DND-41 (cell line): ENCODE measurements at regions not wholly inside any gene's neighbourhood (a gene's known extent, or its start where the extent isn't known, plus 50 kb on each side); places are given as distances from the start of the nearest gene placed in this dataset.

ENCODE experiments used
- ATAC-seq: fragments of 200-7000 bp; cut with Tn5 transposase; 3 replicates; pipeline ENCODE4 v1.9.1; 2021; ENCODE audit warnings: low read depth; ENCODE audit not compliant: insufficient read depth
- DNase-seq: peaks from one replicate; pipeline ENCODE4 v3.0.0-alpha.2; 2020
- H2AFZ ChIP-seq: 2 replicates; pipeline ENCODE4 v1.6.0; 2012; ENCODE audit warnings: low read depth, low read length
- H3K27ac ChIP-seq: 2 replicates; pipeline ENCODE4 v1.5.1; 2012; ENCODE audit warnings: low read length, inconsistent platforms
- H3K27me3 ChIP-seq: fragments of 200-600 bp; sonication (generic); 2 replicates; pipeline ENCODE4 v1.6.0; 2012; ENCODE audit warnings: low read length, mild to moderate bottlenecking, inconsistent platforms; ENCODE audit not compliant: insufficient read depth, poor library complexity
- H3K36me3 ChIP-seq: 2 replicates; pipeline ENCODE4 v1.5.1; 2012; ENCODE audit warnings: low read length, inconsistent platforms; ENCODE audit not compliant: insufficient read depth
- H3K4me1 ChIP-seq: 2 replicates; pipeline ENCODE4 v1.5.1; 2012; ENCODE audit warnings: mild to moderate bottlenecking, low read length; ENCODE audit not compliant: insufficient read depth
- H3K4me2 ChIP-seq: 2 replicates; pipeline ENCODE4 v1.6.0; 2012; ENCODE audit warnings: mild to moderate bottlenecking, moderate library complexity, low read length, inconsistent platforms; ENCODE audit not compliant: insufficient read depth
- H3K4me3 ChIP-seq, 2 experiments: fragments of 200-600 bp in 1 of 2; shearing (Covaris generic) in 1 of 2; 2 replicates each; pipeline ENCODE4 v1.5.1; 2012 to 2016; ENCODE audit warnings: inconsistent platforms in 2 of 2, low read length in 2 of 2, mild to moderate bottlenecking in 2 of 2, low read depth in 1 of 2, moderate library complexity in 1 of 2
- H3K79me2 ChIP-seq: 2 replicates; pipeline ENCODE4 v1.6.0; 2012; ENCODE audit warnings: low read length, inconsistent platforms; ENCODE audit not compliant: insufficient read depth
- H3K9ac ChIP-seq: 2 replicates; pipeline ENCODE4 v1.6.0; 2012; ENCODE audit warnings: low read depth, mild to moderate bottlenecking, inconsistent platforms, low read length, moderate library complexity
- H3K9me3 ChIP-seq: 2 replicates; pipeline ENCODE4 v1.5.1; 2012; ENCODE audit warnings: low read length, moderate library complexity, mild to moderate bottlenecking, inconsistent platforms; ENCODE audit not compliant: insufficient read depth, severe bottlenecking
- H4K20me1 ChIP-seq: 2 replicates; pipeline ENCODE4 v1.6.0; 2012; ENCODE audit warnings: low read length; ENCODE audit not compliant: insufficient read depth
- EZH2 ChIP-seq: IDR thresholded peaks from 3 replicates; pipeline ENCODE4 v1.6.1; 2012; ENCODE audit warnings: borderline replicate concordance, low read depth, mild to moderate bottlenecking, moderate library complexity, low read length, inconsistent platforms; ENCODE audit not compliant: severe bottlenecking
- TF ChIP-seq, protein P1 (sequence below): IDR thresholded peaks from 2 replicates; pipeline ENCODE4 v1.5.1; 2012; ENCODE audit warnings: borderline replicate concordance, low read length, moderate library complexity, mild to moderate bottlenecking; ENCODE audit not compliant: poor library complexity, severe bottlenecking; ENCODE audit errors: extremely low read depth

DNA sequence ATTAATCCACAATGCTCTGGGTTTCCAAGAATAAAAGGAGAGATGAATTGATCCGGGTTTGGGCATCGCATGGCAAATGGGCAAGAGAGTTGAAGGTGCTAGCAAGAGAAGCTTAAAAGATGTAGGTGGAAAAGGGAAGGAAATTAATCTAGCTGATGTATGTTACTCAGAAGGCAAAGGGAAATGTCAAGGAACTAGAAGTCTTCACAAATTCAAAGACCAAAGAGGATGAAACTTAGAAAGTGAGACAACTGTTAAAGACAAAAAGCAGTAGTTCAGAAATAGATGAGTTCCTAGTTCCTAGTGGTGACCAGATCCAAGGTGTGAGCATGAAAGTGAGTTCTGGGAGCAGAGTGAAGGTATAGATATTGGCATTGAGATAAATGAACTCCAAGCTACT, 228.3 kb downstream of the SEC23A start:
- H4K20me1 ChIP-seq: no peaks in the 10 kb centered on the region
- peaks cover 14% of the 10 kb centered on the region for H3K27me3 ChIP-seq
- no peak overlapping the region for H2AFZ ChIP-seq
- TF ChIP-seq, protein P1, sequence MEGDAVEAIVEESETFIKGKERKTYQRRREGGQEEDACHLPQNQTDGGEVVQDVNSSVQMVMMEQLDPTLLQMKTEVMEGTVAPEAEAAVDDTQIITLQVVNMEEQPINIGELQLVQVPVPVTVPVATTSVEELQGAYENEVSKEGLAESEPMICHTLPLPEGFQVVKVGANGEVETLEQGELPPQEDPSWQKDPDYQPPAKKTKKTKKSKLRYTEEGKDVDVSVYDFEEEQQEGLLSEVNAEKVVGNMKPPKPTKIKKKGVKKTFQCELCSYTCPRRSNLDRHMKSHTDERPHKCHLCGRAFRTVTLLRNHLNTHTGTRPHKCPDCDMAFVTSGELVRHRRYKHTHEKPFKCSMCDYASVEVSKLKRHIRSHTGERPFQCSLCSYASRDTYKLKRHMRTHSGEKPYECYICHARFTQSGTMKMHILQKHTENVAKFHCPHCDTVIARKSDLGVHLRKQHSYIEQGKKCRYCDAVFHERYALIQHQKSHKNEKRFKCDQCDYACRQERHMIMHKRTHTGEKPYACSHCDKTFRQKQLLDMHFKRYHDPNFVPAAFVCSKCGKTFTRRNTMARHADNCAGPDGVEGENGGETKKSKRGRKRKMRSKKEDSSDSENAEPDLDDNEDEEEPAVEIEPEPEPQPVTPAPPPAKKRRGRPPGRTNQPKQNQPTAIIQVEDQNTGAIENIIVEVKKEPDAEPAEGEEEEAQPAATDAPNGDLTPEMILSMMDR: no peak
- TF ChIP-seq EZH2: no peak
- no peak for ATAC-seq
- no peak overlapping the region for H3K27ac ChIP-seq
- no peak for DNase-seq
- no peaks in the 10 kb centered on the region for H3K79me2 ChIP-seq
- no peaks in the 10 kb centered on the region for H3K4me1 ChIP-seq
- no peak overlapping the region for H3K9ac ChIP-seq
- H3K9me3 ChIP-seq: no peaks in the 10 kb centered on the region
- H3K4me3 ChIP-seq: no peak overlapping the region
- no peaks in the 10 kb centered on the region for H3K36me3 ChIP-seq
- no peak overlapping the region for H3K4me2 ChIP-seq

DNA sequence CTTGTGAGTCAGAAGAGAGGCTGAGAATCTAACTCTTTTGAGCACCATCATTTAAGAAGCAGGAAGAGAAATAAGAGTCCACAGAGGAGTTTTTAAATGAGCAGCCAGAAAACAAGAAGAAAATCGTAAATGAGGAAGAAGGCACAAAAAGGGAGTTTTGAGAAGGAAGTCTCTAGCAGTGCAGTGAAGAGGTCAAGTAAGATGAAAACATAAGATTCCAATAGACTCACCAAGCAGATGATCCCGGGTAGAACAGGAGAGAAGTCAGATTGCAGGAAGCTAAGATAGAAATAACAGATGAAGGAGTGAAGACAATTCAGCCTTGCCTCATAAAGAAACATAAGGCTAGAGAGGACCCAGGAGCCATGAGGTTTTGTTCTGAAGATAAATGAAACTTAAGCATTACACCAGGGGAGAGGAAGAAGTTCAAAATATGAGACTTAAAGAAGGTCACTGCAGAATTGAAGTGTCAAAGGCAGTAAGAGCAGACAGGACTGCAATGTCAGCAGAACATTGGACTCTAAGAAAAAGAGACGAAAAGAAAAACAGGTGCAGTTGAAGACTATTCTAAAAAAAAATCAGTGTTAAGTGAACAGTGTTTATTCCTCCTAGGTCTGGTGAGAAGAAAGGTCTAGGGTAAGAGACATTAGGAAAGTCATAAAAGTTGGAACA, 229.0 kb downstream of the SEC23A start:
- H3K9ac ChIP-seq: no peak overlapping the region
- no peaks in the 10 kb centered on the region for H3K79me2 ChIP-seq
- H3K4me3 ChIP-seq: no peak overlapping the region
- ATAC-seq: no peak
- no peak overlapping the region for H3K27ac ChIP-seq
- no peaks in the 10 kb centered on the region for H3K9me3 ChIP-seq
- H4K20me1 ChIP-seq: no peaks in the 10 kb centered on the region
- no peak overlapping the region for H3K4me2 ChIP-seq
- no peak overlapping the region for H2AFZ ChIP-seq
- H3K27me3 ChIP-seq: peaks cover 16% of the 10 kb centered on the region
- TF ChIP-seq, protein P1: no peak
- no peak for TF ChIP-seq EZH2
- no peaks in the 10 kb centered on the region for H3K36me3 ChIP-seq
- no peaks in the 10 kb centered on the region for H3K4me1 ChIP-seq
- DNase-seq: no peak

DNA sequence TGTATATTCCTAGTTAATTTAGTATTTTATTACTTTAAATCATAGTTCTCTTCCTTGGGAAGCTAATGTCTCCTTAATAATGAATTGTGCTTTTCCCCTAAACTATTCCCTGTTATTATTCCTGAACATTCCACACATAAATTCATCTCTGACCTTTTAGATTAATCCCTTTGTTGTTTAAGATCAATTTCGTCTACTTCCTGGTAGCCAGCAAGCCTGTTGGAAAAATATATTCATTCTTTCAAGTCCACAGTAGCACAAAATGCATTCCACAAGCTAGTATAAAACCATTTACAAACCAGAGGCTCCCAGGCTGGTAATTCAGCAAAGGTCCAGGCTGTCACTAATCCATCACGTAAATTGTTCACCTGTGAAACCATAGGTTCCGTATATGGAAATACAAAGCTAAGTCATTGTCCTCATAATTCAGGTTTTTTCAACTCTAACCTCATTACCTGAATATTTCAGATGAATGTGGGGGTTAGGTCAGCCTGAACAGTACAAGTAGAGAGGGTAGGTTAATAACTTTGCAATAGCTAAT, 232.7 kb downstream of the SEC23A start:
- TF ChIP-seq, protein P1: no peak
- peaks cover 12% of the 10 kb centered on the region for H3K27me3 ChIP-seq
- H3K79me2 ChIP-seq: no peaks in the 10 kb centered on the region
- H3K4me2 ChIP-seq: no peak overlapping the region
- no peak overlapping the region for H3K9ac ChIP-seq
- no peak overlapping the region for H2AFZ ChIP-seq
- no peaks in the 10 kb centered on the region for H3K9me3 ChIP-seq
- no peaks in the 10 kb centered on the region for H3K4me1 ChIP-seq
- DNase-seq (no peak), ATAC-seq (no peak)
- no peaks in the 10 kb centered on the region for H3K36me3 ChIP-seq
- no peak overlapping the region for H3K27ac ChIP-seq
- H4K20me1 ChIP-seq: no peaks in the 10 kb centered on the region
- H3K4me3 ChIP-seq: no peak overlapping the region
